HG02588 (cell line): ENCODE measurements at regions not wholly inside any gene's neighbourhood (a gene's known extent, or its start where the extent isn't known, plus 50 kb on each side); places are given as distances from the start of the nearest gene placed in this dataset.

Experiments
- ATAC-seq: cut with Tn5 transposase; IDR thresholded peaks from one replicate; pipeline ENCODE4 v1.9.1; 2021; ENCODE audit warnings: mild to moderate bottlenecking, moderate library complexity; ENCODE audit not compliant: unreplicated experiment

GRCh38 chr18:40529478-40529877 is 1425.6 kb upstream of the PIK3C3 start:
- ATAC-seq, result no peak

- no peak for ATAC-seq
Measured at GRCh38 chr18:40524881-40525280, 1430.2 kb upstream of the PIK3C3 start.

GRCh38 chr18:40523287-40523686 is 1431.7 kb upstream of the PIK3C3 start:
- no peak for ATAC-seq

- ATAC-seq, result no peak
Measured at GRCh38 chr18:40501026-40501425, 1454.0 kb upstream of the PIK3C3 start.

- ATAC-seq, result no peak
Measured at GRCh38 chr18:40494603-40495002, 1460.4 kb upstream of the PIK3C3 start.

GRCh38 chr18:40493316-40493715 is 1461.7 kb upstream of the PIK3C3 start:
- ATAC-seq, result no peak

- no peak for ATAC-seq
Measured at GRCh38 chr18:40489301-40489700, 1465.7 kb upstream of the PIK3C3 start.

- ATAC-seq, result no peak
Measured at GRCh38 chr18:40485318-40485717, 1469.7 kb upstream of the PIK3C3 start.

- ATAC-seq, result no peak
Measured at GRCh38 chr18:40473221-40474029, 1481.6 kb upstream of the PIK3C3 start.

- no peak for ATAC-seq
Measured at GRCh38 chr18:40470723-40471122, 1484.3 kb upstream of the PIK3C3 start.

- ATAC-seq, result no peak
Measured at GRCh38 chr18:40469851-40470250, 1485.2 kb upstream of the PIK3C3 start.

GRCh38 chr18:40469316-40469715 is 1485.7 kb upstream of the PIK3C3 start:
- ATAC-seq, result no peak

- no peak for ATAC-seq
Measured at GRCh38 chr18:40464032-40464431, 1491.0 kb upstream of the PIK3C3 start.

- ATAC-seq, result no peak
Measured at GRCh38 chr18:40453903-40454302, 1501.1 kb upstream of the PIK3C3 start.

- ATAC-seq, result no peak
Measured at GRCh38 chr18:40452599-40452998, 1502.4 kb upstream of the PIK3C3 start.

- no peak for ATAC-seq
Measured at GRCh38 chr18:40450751-40451150, 1504.3 kb upstream of the PIK3C3 start.

GRCh38 chr18:40447820-40448219 is 1507.2 kb upstream of the PIK3C3 start:
- no peak for ATAC-seq

- no peak for ATAC-seq
Measured at GRCh38 chr18:40440088-40440487, 1514.9 kb upstream of the PIK3C3 start.

GRCh38 chr18:40437517-40437916 is 1517.5 kb upstream of the PIK3C3 start:
- ATAC-seq, result no peak

- ATAC-seq, result no peak
Measured at GRCh38 chr18:40431071-40431985, 1523.7 kb upstream of the PIK3C3 start.

- no peak for ATAC-seq
Measured at GRCh38 chr18:40423291-40423690, 1531.7 kb upstream of the PIK3C3 start.

- no peak for ATAC-seq
Measured at GRCh38 chr18:40420675-40421074, 1534.4 kb upstream of the PIK3C3 start.
